ENCODE measurements at regions not wholly inside any gene's neighbourhood (a gene's known extent, or its start where the extent isn't known, plus 50 kb on each side); places are given as distances from the start of the nearest gene placed in this dataset.

DNA sequence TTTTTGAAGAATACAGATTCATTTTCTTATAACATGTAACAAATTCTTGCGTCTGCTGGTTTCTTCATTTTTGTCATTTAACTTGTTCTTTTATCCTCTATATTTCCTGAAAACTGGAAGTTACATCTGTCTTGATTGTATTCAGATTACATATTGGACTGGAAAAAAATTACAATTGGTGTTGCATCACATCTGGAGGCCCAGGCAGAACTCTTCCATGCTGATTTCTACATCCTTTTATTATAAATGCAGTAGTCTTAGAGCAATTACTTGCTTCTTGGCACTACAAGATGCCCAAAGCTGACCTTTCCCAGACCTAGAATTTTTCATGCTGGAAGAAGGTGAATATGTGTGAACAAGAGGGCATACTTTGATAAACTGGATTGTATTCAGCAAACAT, 460.9 kb upstream of the CNTNAP2 start:
- TF ChIP-seq, protein P1, sequence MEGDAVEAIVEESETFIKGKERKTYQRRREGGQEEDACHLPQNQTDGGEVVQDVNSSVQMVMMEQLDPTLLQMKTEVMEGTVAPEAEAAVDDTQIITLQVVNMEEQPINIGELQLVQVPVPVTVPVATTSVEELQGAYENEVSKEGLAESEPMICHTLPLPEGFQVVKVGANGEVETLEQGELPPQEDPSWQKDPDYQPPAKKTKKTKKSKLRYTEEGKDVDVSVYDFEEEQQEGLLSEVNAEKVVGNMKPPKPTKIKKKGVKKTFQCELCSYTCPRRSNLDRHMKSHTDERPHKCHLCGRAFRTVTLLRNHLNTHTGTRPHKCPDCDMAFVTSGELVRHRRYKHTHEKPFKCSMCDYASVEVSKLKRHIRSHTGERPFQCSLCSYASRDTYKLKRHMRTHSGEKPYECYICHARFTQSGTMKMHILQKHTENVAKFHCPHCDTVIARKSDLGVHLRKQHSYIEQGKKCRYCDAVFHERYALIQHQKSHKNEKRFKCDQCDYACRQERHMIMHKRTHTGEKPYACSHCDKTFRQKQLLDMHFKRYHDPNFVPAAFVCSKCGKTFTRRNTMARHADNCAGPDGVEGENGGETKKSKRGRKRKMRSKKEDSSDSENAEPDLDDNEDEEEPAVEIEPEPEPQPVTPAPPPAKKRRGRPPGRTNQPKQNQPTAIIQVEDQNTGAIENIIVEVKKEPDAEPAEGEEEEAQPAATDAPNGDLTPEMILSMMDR (IDR thresholded peaks at IDR 0.05; ENCODE audit: poor library complexity), result no peak
- TF ChIP-seq EZH2 (IDR thresholded peaks at IDR 0.05; ENCODE audit: borderline replicate concordance), result no peak
- no peak for TF ChIP-seq EZH2phosphoT487 (IDR thresholded peaks at IDR 0.05; ENCODE audit: low read depth, severe bottlenecking, unreplicated experiment)
